HG02981 (cell line): ENCODE measurements at regions not wholly inside any gene's neighbourhood (a gene's known extent, or its start where the extent isn't known, plus 50 kb on each side); places are given as distances from the start of the nearest gene placed in this dataset.
"Not testable (repeated sequence)": the region's sequence is repeated elsewhere in the genome, so short reads cannot be mapped to it uniquely, and the experiment has no call there.

Experiments
- ATAC-seq: cut with Tn5 transposase; IDR thresholded peaks from one replicate; pipeline ENCODE4 v1.9.1; 2021; ENCODE audit warnings: mild to moderate bottlenecking, moderate library complexity; ENCODE audit not compliant: unreplicated experiment

DNA sequence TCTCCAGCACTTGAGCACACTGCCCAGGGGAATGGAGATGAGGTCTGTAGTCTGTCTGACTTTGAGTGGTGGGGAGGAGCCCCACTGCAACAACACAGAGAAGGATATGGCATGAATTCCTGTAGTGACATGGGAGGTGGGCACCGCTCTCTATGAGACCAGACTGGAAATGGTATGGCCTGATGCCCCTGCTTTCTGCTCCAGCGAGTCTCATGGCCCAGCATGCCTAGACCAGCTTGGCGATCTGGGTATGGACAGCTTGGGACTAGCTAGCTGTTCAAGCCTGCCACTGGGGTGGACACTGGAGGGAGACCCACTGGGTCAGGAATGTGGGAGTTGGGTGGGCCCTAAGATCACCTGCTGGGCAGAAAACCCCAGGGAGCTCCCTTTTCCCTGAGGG, 477.8 kb upstream of the SEL1L start:
- ATAC-seq: no peak

DNA sequence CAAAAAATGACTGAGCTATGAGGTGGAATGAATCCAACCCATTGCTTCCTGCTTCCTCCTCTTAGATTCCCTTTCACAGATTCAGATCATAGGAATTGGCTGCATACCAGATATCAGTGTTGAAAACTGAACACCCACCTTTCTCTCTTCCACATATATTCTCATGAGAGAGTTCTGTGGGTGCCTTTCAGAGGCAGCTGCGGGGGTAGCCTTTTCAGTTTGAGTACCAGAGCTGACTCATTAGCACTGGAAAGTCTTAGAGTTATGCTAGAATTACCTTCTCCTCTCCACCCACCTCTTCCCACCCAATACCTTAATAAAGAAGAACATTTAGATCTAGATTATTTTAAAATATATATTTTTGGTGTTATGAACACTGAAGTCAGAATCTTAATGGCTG, 495.4 kb upstream of the SEL1L start:
- ATAC-seq: no peak

- no peak for ATAC-seq
Measured at GRCh38 chr14:82035397-82035796, 501.7 kb upstream of the SEL1L start.

DNA sequence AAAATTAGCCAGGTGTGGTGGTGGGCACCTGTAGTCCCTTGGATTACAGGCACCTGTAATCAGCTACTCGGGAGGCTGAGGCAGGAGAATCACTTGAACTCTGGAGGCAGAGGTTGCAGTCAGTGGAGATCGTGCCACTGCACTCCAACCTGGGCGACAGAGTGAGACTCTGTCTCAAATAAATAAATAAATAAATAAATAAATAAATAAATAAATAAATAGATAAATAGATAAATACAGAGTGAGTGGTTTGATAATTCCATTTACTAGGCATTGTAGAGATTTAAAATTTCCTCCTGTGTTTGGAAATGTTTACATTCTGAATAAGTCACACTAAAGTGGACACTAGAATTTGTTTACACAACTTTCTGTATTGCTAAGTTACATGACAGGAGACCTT, 504.4 kb upstream of the SEL1L start:
- ATAC-seq: not testable (repeated sequence)

- ATAC-seq: no peak
Measured at GRCh38 chr14:82045339-82045738, 511.7 kb upstream of the SEL1L start.

DNA sequence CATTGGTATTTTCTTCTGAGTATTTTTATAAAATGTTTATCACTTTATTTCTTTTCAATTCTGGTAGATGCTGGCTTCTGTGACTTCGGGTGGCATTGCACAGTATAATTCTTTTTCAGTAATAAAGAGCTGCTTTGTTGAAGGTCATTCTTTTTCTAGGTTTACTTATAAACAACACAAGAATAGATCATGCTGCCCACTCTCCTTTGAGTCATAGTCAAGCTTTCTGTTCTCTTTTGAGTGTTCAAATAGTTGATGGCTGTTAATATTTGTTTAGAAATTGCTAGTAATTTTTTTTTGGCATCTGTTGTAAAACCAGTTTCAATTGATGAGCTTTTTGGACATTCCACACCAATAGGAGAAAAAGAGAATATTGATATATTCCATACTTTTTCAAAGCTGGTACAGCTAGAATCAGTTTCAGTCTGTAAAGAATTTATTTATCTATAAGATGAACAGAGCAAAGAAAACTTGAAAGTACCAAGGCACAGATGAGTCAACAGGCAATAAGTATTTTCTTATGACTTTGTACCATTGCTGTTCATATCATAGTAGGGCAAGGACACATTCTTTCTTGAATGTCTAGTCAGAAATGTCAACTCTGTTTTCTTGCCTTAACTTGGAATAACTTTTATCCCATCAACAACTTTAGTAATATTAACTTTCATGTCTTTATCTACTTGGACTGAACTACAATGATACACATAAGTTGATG, 513.0 kb upstream of the SEL1L start:
- ATAC-seq: peak; percentile 69

DNA sequence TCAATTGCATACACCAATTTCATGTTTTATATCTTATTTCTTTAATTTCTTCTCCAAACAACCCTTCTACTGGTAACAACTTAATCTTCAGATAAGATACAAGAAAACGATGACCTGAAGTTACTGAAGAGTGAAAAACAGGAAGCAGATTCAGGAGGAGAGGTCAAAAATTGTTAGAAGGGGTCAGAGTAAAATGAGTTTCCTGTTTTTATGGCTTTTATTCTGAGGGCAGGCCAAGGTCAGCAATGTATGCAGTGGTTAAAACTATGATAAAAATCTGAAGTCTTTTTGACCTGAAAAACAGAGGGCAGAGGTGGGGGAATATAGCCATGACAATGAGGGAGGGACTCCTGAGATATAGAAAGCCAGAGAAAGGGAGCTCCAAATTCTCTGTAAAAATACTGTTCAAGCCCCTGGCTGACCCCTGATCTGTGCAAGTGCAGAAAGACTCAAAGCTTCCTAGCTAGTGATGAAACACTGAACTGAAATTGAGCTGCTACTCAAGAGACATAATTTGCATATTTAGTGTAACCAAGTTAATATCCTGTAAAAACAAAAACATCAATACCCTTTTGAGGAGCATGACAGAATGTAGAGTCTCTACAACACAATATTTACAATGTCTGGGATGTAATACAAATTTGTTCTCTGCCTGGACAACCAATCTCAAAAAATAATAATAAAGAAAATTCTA, 514.3 kb upstream of the SEL1L start:
- peak; percentile 42 for ATAC-seq

GRCh38 chr14:82052778-82053177, 519.1 kb upstream of the SEL1L start:
- ATAC-seq: no peak

- ATAC-seq: no peak
Measured at GRCh38 chr14:82055515-82056115, 522.0 kb upstream of the SEL1L start.

- ATAC-seq: no peak
Measured at GRCh38 chr14:82060219-82060618, 526.6 kb upstream of the SEL1L start.

DNA sequence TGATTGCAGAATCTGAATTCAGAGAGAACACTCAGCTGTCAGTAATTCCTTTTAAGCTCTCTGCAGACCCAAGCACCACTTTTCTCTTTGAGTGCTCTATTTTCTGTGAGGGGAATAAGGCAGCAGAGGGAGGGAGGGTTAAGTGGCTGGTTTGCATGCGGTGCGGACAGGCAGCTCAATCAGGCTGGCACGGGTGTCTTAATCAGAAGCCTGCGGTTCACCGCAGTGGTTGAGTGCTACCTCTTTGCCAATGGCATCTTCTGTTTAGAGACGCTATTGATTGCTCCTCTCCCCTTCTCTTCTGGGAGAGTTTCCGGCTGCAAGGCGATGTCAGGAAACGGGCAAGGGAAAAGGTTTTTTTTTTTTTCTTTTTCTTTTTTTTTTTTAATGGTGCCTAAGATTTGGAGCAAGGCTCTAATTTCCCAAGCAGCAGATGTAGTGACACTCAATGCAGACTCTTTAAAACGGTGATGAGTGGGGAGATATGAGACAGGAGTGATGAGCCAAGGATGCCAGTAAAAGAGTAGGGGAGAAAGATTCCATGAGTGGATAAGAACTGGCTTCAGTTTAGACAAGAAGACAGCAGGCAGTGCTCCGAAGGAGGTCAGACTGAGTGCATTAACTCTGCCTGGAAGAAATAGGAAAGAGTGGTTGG, 533.7 kb upstream of the SEL1L start:
- no peak for ATAC-seq

DNA sequence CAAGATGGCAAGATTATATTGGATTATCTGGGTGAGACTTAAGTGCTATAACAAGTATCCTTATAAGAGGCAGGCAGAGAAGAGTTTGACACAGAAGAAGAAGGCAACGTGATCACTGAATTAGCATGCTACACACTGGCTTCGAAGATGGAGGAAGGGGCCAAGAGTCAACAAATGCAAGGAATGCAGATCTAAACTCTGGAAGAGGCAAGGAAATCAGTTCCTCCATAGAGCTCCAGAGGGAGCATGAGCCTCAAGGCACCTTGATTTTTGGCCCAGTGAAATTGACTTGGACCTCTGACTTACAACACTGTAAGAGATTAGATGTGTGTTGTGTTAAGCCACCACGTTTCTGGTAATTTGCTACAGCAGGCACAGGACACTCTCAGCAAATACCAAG, 536.4 kb upstream of the SEL1L start:
- ATAC-seq: no peak

DNA sequence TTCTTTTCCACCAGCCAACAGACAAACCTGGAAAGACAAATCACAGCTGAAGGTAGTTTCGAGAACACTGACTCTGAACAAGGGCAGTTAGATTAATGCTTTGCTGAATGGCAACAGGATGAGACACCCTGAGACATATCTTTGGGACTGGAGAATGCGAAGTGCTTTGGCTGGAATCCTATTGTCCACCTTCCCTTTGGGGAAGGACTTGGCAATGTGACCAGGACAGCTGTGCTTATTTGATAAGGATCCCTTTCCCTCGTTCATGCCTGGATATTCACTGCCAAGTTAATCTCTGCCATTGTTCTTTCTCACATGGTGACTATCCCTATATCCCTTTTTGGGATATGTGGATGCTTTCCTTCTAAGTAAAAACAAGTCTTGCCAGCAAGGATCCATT, 537.1 kb upstream of the SEL1L start:
- ATAC-seq: no peak

GRCh38 chr14:82073547-82073946, 539.9 kb upstream of the SEL1L start:
- ATAC-seq: no peak

GRCh38 chr14:82075566-82075965, 541.9 kb upstream of the SEL1L start:
- no peak for ATAC-seq

- no peak for ATAC-seq
Measured at GRCh38 chr14:82079553-82079952, 545.9 kb upstream of the SEL1L start.

DNA sequence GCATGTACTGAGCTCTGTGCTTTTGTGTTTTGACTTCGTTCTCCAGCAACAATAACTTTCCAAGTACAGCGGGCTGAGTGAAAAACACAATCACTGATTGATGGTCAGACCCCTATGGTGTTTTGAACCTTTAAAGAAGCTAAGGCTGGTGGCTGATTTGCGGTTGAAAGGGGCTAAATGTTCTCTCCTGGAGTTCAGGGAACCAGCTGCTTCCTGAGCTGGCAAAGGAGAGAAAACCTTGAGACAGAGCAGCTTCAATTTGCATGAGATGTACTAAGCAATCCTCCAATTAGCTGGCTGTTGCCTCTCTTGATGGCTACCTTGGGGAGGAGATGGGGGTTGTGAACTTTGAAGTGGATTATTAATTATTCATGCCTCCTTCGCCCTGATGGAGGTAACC, 546.7 kb upstream of the SEL1L start:
- no peak for ATAC-seq

DNA sequence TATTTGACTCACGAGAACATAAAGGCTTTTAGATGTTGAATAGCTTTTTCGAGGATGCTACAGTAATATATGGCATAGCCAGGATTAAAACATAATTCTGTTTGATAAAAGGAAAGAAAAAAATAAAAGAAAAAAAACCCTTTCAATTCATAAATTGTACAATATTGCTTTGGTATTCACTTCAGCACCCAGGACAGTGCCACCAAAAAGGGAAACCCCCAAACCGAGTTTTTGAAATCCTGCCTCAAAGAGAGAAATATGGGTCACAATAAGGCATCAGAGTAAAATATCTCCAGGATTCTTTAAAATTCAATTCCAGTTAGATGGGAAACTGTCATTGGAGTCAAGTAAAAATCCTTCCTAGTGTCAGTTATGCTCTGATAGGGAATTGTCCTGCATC, 551.2 kb upstream of the SEL1L start:
- ATAC-seq: no peak

DNA sequence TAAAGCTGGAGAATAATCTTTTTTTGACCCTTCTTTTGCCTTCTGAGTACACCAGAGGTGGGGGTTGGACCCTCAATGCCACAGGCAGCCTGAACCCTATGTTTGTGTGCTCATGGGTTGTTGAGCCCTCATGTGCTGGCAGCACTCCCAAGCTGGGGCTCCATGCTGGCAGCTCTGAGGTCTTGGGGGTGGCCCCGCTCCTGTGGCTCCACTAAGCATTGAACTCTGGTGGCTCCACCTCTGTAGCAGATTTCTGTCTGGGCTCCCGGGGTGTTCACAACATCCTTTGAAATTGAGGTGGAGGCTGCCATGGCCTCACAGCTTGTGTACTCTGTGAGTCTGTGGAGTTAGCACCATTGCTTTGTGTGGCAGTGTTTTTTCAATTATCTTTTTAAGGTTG, 557.4 kb upstream of the SEL1L start:
- ATAC-seq: no peak

- no peak for ATAC-seq
Measured at GRCh38 chr14:82094829-82095345, 561.2 kb upstream of the SEL1L start.

- no peak for ATAC-seq
Measured at GRCh38 chr14:82104013-82104412, 570.4 kb upstream of the SEL1L start.
